ENCODE measurements at regions not wholly inside any gene's neighbourhood (a gene's known extent, or its start where the extent isn't known, plus 50 kb on each side); places are given as distances from the start of the nearest gene placed in this dataset.

DNA sequence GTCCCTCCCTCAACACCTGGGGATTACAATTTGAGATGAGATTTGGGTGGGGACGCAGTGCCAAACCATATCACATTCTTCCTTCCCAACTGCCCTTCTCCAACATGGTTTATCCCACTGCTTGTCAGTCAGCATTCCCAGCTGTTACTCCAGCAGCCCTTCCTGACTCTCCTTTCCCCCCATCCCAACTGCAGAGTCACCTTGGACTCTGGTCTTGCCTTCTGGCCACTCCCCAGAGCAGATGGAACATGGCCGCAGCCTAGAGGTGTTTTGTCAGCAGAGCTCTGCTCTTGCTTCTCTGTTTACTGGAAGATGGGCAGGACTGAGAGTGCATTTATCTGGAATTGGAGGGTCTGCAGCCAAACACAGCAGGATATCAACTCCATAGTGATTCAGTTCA is 51.2 kb upstream of the MEX3C start:
- Mint-ChIP-seq H3K9me3 (peaks cover 0 to 4% (median 0%) of the 10 kb centered on the region in 5 donors), H3K36me3 (peaks cover 0 to 1% (median 0%) of the 10 kb centered on the region in 3 donors), H3K27ac (no peak overlapping the region), H3K4me3 (no peak overlapping the region), H3K27me3 (peaks cover 5 to 30% of the 10 kb centered on the region in 2 donors), H3K4me1 (no peaks in the 10 kb centered on the region)
- Histone ChIP-seq H3K27me3 (ENCODE audit: insufficient read depth, low read length, poor library complexity, severe bottlenecking) (no peaks in the 10 kb centered on the region), H3K36me3 (ENCODE audit: insufficient read depth, low read length) (no peaks in the 10 kb centered on the region), H3K9me3 (ENCODE audit: low read length) (no peaks in the 10 kb centered on the region), H3K27ac (ENCODE audit: low read depth, low read length) (no peak overlapping the region), H3K4me3 (ENCODE audit: low read length) (no peak overlapping the region), H3K4me1 (ENCODE audit: insufficient read depth, low read length) (no peaks in the 10 kb centered on the region)
- ChIA-PET CTCF (no interaction called here), POLR2A (no interaction called here)
- no peak for DNase-seq

DNA sequence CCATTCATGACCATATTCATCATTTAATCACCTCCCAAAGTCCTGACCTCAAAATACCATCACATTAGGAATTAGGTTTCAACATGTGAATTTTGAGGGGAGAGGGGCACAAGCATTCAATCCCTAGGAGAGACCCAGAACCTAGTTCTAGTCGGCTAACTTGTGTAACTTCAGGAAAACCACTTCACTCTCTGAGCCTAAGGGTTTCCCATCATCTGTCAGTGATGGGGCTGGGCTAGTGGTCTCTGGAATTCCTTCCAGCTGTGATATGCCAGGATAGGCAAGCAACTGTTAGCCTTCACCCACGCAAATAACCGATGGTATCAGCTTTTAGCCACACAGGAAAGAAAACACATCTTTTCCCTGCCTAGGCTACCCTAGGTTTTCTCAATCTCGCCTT is 52.5 kb upstream of the MEX3C start:
- CTCF ChIA-PET = no interaction called here
- no peak overlapping the region for H3K4me3 Mint-ChIP-seq

DNA sequence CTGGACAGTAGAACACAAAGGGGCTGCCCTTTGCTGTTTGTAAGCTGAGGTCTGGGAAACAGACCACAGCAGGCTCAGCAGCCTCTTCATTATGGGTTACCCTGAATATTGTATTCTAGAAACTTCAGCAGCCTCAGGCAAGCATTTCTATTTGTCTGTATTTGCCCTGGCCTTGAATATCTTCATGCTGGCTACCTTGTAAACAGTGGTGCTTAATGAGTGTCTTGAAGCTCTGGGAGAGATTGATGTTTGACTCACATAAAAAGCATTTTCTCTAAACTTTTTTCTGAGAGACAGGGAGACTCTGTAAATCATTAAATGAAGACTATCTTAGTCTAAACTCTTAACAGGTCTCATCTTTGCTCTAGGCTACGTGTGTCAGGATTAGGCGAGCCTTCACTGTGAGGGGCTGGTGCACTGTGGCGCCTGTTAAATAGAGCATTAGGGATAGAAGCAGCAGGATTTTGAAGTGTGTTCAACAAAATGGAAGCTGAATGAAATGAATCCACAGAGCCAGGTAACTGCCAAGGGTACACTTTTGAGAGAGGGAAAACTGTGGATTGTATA is 53.1 kb upstream of the MEX3C start:
- Histone ChIP-seq H3K9me3 (ENCODE audit: low read length) (no peaks in the 10 kb centered on the region), H3K27ac (ENCODE audit: low read depth, low read length) (no peak overlapping the region), H3K4me3 (ENCODE audit: low read length) (no peak overlapping the region), H3K36me3 (ENCODE audit: insufficient read depth, low read length) (no peaks in the 10 kb centered on the region), H3K27me3 (ENCODE audit: insufficient read depth, low read length, poor library complexity, severe bottlenecking) (no peaks in the 10 kb centered on the region), H3K4me1 (ENCODE audit: insufficient read depth, low read length) (no peaks in the 10 kb centered on the region)
- Mint-ChIP-seq H3K9me3 (peaks cover 0 to 2% (median 0%) of the 10 kb centered on the region in 5 donors), H3K4me1 (no peaks in the 10 kb centered on the region), H3K27ac (peak overlapping the region in 1 of 8 donors; percentile 21), H3K36me3 (peaks cover 0 to 1% (median 0%) of the 10 kb centered on the region in 3 donors), H3K27me3 (peaks cover 8 to 26% of the 10 kb centered on the region in 2 donors), H3K4me3 (no peak overlapping the region)
- ChIA-PET POLR2A (no interaction called here), CTCF (no interaction called here)
- no peak for DNase-seq

More for the DNA sequence above, 52.5 kb upstream of the MEX3C start:
- H3K4me1 Mint-ChIP-seq = no peaks in the 10 kb centered on the region
- DNase-seq = no peak
- no peak overlapping the region for H3K4me3 ChIP-seq (ENCODE audit: low read length)
- H3K4me1 ChIP-seq (ENCODE audit: insufficient read depth, low read length) = no peaks in the 10 kb centered on the region
- no peak overlapping the region for H3K27ac Mint-ChIP-seq
- no peaks in the 10 kb centered on the region for H3K9me3 ChIP-seq (ENCODE audit: low read length)
- H3K27ac ChIP-seq (ENCODE audit: low read depth, low read length) = no peak overlapping the region
- peaks cover 0 to 4% (median 0%) of the 10 kb centered on the region in 5 donors for H3K9me3 Mint-ChIP-seq
- H3K27me3 ChIP-seq (ENCODE audit: insufficient read depth, low read length, poor library complexity, severe bottlenecking) = no peaks in the 10 kb centered on the region
- POLR2A ChIA-PET = no interaction called here
- H3K36me3 ChIP-seq (ENCODE audit: insufficient read depth, low read length) = no peaks in the 10 kb centered on the region
- H3K36me3 Mint-ChIP-seq = peaks cover 0 to 1% (median 0%) of the 10 kb centered on the region in 3 donors
- peaks cover 6 to 30% of the 10 kb centered on the region in 2 donors for H3K27me3 Mint-ChIP-seq

DNA sequence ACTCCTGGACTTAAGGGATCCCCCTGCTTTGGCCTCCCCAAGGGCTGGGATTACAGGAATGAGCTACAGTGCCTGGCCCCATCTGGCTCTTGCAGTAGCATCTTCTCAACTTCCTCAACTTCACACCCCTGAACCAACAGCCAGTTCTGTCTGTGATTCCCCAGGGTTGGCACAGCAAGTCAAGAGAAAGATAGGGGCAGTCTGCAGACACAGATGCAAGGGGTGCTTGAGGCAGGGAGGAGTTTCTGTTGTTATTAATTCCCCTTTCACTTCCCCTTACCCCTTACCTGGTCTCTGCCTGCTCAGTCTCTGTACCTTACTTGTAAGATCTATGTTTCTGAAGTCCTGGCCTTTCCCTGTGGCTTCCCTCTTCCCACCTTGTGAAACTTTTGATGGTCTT is 54.1 kb upstream of the MEX3C start:
- no peaks in the 10 kb centered on the region for H3K9me3 ChIP-seq (ENCODE audit: low read length)
- H3K27me3 Mint-ChIP-seq = peaks cover 8 to 26% of the 10 kb centered on the region in 2 donors
- H3K27ac ChIP-seq (ENCODE audit: low read depth, low read length) = no peak overlapping the region
- H3K4me1 ChIP-seq (ENCODE audit: insufficient read depth, low read length) = no peaks in the 10 kb centered on the region
- no peaks in the 10 kb centered on the region for H3K27me3 ChIP-seq (ENCODE audit: insufficient read depth, low read length, poor library complexity, severe bottlenecking)
- peaks cover 0 to 2% (median 0%) of the 10 kb centered on the region in 5 donors for H3K9me3 Mint-ChIP-seq
- no peak overlapping the region for H3K4me3 Mint-ChIP-seq
- peak in 1 of 5 donors; percentile 1 for DNase-seq
- no peaks in the 10 kb centered on the region for H3K4me1 Mint-ChIP-seq
- H3K36me3 Mint-ChIP-seq = peaks cover 0 to 1% (median 0%) of the 10 kb centered on the region in 3 donors
- no peak overlapping the region for H3K27ac Mint-ChIP-seq
- POLR2A ChIA-PET = no interaction called here
- CTCF ChIA-PET = no interaction called here
- no peaks in the 10 kb centered on the region for H3K36me3 ChIP-seq (ENCODE audit: insufficient read depth, low read length)
- no peak overlapping the region for H3K4me3 ChIP-seq (ENCODE audit: low read length)

DNA sequence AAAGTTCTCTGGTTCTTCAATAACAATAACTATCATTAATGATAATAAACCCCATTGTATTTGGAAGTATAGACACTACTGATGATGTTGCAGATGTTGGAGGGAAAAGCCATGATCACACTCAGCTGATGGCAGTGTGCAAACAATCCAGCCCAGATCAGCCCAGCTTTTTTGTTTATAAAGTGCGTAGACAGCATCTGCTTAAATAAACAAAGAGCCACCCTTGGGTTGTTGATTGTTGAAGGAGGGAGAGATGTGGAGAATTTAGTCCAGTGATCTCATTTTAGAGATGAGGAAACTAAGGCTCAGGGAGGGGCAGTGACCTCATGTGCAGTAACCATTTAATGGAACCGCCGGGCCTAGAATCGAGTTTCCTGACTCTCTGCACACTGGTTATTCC is 56.0 kb upstream of the MEX3C start:
- no peaks in the 10 kb centered on the region for H3K36me3 ChIP-seq (ENCODE audit: insufficient read depth, low read length)
- no peaks in the 10 kb centered on the region for H3K36me3 Mint-ChIP-seq
- no peaks in the 10 kb centered on the region for H3K4me1 Mint-ChIP-seq
- H3K4me1 ChIP-seq (ENCODE audit: insufficient read depth, low read length) = no peaks in the 10 kb centered on the region
- no peak overlapping the region for H3K4me3 ChIP-seq (ENCODE audit: low read length)
- no peak for DNase-seq
- peaks cover 8 to 19% of the 10 kb centered on the region in 2 donors for H3K27me3 Mint-ChIP-seq
- CTCF ChIA-PET = no interaction called here
- H3K9me3 Mint-ChIP-seq = no peaks in the 10 kb centered on the region
- H3K27me3 ChIP-seq (ENCODE audit: insufficient read depth, low read length, poor library complexity, severe bottlenecking) = no peaks in the 10 kb centered on the region
- no peaks in the 10 kb centered on the region for H3K9me3 ChIP-seq (ENCODE audit: low read length)
- no peak overlapping the region for H3K4me3 Mint-ChIP-seq
- no peak overlapping the region for H3K27ac Mint-ChIP-seq
- H3K27ac ChIP-seq (ENCODE audit: low read depth, low read length) = no peak overlapping the region
- POLR2A ChIA-PET = no interaction called here

DNA sequence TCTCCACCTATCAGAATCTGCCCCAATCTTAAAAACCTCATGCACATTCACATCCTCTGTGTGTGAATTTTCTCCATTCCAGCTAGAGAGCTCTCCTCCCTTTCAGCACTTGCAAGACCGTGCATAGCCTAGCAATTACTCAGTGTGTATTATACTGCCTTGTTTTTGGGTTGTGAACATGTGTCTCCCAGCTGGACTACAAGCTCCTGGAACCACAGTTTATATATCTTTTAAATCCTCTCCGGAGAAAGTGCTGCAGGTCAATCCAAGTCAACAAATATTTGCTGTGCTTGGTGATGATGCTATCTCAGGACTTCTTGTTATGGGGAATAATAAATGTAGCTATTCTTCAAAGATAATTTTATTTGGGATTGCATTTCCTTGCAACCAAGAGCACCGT is 58.2 kb upstream of the MEX3C start:
- POLR2A ChIA-PET = no interaction called here
- Mint-ChIP-seq H3K4me1 (no peaks in the 10 kb centered on the region), H3K9me3 (no peaks in the 10 kb centered on the region), H3K27me3 (peaks cover 15 to 23% of the 10 kb centered on the region in 2 donors), H3K27ac (peak overlapping the region in 1 of 8 donors; percentile 34), H3K4me3 (no peak overlapping the region), H3K36me3 (peaks cover 0 to 1% (median 0%) of the 10 kb centered on the region in 3 donors)
- Histone ChIP-seq H3K4me3 (ENCODE audit: low read length) (no peak overlapping the region), H3K4me1 (ENCODE audit: insufficient read depth, low read length) (no peaks in the 10 kb centered on the region), H3K36me3 (ENCODE audit: insufficient read depth, low read length) (no peaks in the 10 kb centered on the region), H3K27me3 (ENCODE audit: insufficient read depth, low read length, poor library complexity, severe bottlenecking) (no peaks in the 10 kb centered on the region), H3K27ac (ENCODE audit: low read depth, low read length) (no peak overlapping the region), H3K9me3 (ENCODE audit: low read length) (no peaks in the 10 kb centered on the region)
- DNase-seq = no peak
- CTCF ChIA-PET = interaction anchor here (0.8 to 0.9 kb wide), 2 partner anchors 10 to 17 kb away, joined by 3 read pairs; no protein-coding TSS in a partner anchor

DNA sequence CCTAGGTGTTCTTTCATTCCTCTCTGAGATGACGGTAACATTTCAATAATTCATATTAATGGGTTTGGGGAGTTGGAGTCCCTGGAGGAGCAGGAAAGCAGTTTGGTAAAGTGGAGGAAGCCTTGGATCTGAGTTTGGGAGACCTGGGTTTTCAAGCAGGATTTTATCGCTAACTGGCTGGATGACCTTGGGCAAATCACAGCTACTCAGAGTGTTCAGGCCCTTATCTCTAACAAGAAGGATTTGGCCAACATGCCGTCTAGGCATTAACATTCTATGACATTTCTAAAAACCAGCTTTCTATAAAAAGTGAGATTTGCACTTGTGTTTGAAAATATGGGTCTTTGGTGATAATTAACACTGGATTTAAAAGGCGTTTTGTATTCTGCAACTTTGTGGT is 59.7 kb upstream of the MEX3C start:
- Histone ChIP-seq H3K4me1 (ENCODE audit: insufficient read depth, low read length) (no peaks in the 10 kb centered on the region), H3K27ac (ENCODE audit: low read depth, low read length) (no peak overlapping the region), H3K9me3 (ENCODE audit: low read length) (no peaks in the 10 kb centered on the region), H3K27me3 (ENCODE audit: insufficient read depth, low read length, poor library complexity, severe bottlenecking) (no peaks in the 10 kb centered on the region), H3K4me3 (ENCODE audit: low read length) (no peak overlapping the region), H3K36me3 (ENCODE audit: insufficient read depth, low read length) (no peaks in the 10 kb centered on the region)
- ChIA-PET CTCF (no interaction called here), POLR2A (no interaction called here)
- Mint-ChIP-seq H3K4me1 (no peaks in the 10 kb centered on the region), H3K4me3 (no peak overlapping the region), H3K9me3 (no peaks in the 10 kb centered on the region), H3K36me3 (peaks cover 0 to 1% (median 0%) of the 10 kb centered on the region in 3 donors), H3K27ac (no peak overlapping the region), H3K27me3 (peaks cover 21 to 32% of the 10 kb centered on the region in 2 donors)
- no peak for DNase-seq

DNA sequence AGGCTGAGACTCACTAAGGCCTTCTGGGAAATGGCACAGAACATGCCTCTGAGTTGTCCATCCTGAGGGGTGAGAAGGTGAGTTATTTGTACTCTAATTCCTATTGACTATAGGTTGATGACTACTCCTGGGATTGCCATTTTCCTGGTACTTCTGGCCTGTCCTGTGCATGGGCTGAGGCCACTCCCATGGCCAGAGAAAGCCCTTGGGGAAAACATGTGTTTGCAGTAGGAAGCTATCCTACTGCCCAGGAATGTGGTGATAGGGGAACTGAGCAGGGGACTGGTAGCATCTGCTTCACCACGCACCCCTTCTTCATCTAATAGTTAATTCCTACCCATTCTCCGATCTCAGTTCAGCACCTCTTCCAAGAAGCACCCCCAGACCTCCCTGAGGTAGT is 62.6 kb upstream of the MEX3C start:
- no peak overlapping the region for H3K4me3 Mint-ChIP-seq
- no peaks in the 10 kb centered on the region for H3K36me3 ChIP-seq (ENCODE audit: insufficient read depth, low read length)
- H3K27ac Mint-ChIP-seq = no peak overlapping the region
- DNase-seq = no peak
- H3K4me3 ChIP-seq (ENCODE audit: low read length) = no peak overlapping the region
- POLR2A ChIA-PET = no interaction called here
- CTCF ChIA-PET = no interaction called here
- peaks cover 18 to 49% of the 10 kb centered on the region in 2 donors for H3K27me3 Mint-ChIP-seq
- no peaks in the 10 kb centered on the region for H3K4me1 Mint-ChIP-seq
- H3K27me3 ChIP-seq (ENCODE audit: insufficient read depth, low read length, poor library complexity, severe bottlenecking) = no peaks in the 10 kb centered on the region
- no peaks in the 10 kb centered on the region for H3K9me3 ChIP-seq (ENCODE audit: low read length)
- peaks cover 0 to 1% (median 0%) of the 10 kb centered on the region in 3 donors for H3K36me3 Mint-ChIP-seq
- no peak overlapping the region for H3K27ac ChIP-seq (ENCODE audit: low read depth, low read length)
- peaks cover 0 to 2% (median 0%) of the 10 kb centered on the region in 5 donors for H3K9me3 Mint-ChIP-seq
- no peaks in the 10 kb centered on the region for H3K4me1 ChIP-seq (ENCODE audit: insufficient read depth, low read length)
